Daoy (cell line): ENCODE measurements at regions not wholly inside any gene's neighbourhood (a gene's known extent, or its start where the extent isn't known, plus 50 kb on each side); places are given as distances from the start of the nearest gene placed in this dataset.
"Not testable (repeated sequence)": the region's sequence is repeated elsewhere in the genome, so short reads cannot be mapped to it uniquely, and the experiment has no call there.

Source experiments
- DNase-seq: peaks from one replicate; pipeline ENCODE4 v3.0.0-alpha.2; 2015; ENCODE audit warnings: low read depth

DNA sequence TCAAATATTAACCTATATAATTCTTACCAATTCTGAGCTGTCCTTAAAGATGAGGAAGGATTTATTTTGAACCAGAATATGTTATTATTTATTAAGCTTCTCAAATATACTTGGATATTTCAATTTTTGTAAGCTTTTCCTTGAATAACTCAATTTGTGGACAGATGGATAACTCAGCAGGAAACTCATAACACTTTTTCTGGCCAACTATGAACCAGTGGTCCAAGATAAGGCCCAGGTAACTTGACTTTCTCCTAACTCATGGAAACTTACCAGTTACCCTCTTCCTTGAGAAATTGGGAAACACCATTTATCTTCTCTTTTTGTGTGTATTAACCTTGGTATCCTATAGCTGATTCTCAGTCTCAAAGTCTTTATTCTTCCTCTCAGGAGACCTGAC, 427.5 kb upstream of the SYNCRIP start:
- no peak for DNase-seq

DNA sequence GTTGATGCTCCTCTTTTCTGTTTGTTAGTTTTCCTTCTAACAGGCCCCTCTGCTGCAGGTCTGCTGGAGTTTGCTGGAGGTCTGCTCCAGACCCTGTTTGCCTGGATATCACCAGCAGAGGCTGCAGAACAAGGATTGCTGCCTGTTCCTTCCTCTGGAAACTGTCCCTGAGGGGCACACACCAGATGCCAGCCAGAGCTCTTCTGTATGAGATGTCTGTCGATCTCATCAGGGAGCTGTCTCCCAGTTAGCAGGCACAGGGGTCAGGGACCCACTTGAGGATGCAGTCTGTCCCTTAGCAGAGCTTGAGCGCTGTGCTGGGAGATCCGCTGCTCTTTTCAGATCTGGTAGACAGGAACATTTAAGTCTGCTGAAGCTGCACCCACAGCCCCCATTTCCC, 422.3 kb upstream of the SYNCRIP start:
- not testable (repeated sequence) for DNase-seq

DNA sequence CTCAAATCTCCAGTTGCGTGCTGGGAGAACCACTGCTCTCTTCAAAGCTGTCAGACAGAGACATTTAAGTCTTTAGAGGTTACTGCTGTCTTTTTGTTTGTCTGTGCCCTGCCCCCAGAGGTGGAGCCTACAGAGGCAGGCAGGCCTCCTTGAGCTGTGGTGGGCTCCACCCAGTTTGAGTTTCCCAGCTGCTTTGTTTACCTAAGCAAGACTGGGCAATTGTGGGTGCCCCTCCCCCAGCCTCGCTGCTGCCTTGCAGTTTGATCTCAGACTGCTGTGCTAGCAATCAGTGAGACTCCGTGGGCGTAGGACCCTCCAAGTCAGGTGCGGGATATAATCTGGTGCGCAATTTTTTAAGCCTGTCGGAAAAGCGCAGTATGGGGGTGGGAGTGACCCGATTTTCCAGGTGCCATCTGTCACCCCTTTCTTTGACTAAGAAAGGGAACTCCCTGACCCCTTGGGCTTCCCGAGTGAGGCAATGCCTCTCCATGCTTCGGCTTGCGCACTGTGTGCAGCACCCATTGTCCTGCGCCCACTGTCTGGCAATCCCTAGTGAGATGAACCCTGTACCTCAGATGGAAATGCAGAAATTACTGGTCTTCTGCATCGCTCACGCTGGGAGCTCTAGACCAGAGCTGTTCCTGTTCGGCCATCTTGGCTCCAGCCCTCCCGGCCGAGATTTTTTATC, 414.8 kb upstream of the SYNCRIP start:
- not testable (repeated sequence) for DNase-seq

DNA sequence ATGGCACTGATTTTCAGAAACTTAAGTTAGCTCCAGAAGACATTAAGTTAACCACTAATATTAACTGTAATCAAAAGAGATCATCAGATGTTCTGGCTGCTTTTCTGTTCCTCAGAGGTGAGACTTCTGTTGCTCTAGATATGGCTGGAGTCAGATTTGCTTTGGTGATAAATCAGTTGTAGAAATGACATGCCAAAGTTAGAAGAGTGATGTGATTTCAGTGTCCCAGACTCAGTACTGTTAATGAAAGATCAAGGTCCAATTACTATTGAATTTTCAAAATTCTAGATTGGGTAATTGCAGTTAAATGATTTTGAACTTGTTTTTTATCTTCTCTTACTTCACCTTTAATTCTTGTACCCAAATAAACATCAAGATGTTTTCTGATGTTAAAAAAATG, 402.4 kb upstream of the SYNCRIP start:
- no peak for DNase-seq

DNA sequence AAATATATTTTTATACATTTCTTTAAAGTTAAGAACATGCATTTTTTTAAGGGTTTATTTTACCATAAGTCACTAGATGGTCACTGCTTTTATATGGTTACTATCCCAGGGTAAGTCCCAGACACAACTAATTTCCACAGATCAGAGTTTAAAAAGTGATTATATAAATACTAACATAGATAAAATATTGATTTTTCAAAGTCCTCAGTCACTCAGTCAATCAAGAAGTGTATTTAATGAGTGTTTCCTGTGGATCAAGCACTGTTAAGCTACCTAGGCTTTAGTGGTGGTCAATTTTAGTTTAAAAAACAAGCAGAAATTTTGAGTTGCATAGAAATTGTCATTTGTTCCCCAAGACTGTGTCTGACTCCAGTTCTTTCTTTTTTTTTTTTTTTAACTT, 399.5 kb upstream of the SYNCRIP start:
- no peak for DNase-seq

DNA sequence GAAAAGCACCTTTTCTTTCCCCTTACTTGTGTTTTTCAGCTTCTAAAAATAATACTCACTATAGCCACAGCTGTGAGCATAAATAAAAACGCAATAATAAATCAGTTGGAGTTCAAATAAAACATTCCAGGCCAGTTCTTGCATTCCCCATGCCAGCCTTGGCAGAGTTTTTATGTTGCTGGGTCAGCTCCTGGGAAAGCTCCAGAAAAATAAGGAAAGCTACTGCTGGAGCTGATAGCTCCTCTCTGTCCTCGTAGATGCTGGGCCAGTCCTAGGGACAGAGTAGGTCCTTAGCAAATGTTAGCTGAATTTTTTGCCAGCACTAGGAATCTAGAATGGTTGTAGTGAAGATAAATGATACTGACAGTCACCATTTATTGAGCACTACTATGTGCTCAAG, 389.0 kb upstream of the SYNCRIP start:
- no peak for DNase-seq

DNA sequence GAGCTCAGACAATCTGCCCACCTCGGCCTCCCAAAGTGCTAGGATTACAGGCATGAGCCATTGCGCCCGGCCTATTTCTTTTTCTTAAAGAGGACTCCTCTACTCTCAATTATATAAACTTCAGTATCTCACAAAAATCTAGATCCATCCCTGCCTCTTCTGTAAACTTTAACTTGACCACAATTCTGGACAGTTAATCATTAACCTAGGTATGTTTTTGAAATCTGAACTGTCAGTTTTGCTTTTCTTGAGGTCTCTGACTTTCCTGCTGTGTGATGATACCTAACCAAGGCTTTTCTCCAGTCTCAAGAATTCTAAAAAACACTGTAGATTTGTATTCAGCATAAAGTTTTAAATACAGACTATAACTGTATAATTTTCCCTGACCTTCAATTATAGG, 388.2 kb upstream of the SYNCRIP start:
- no peak for DNase-seq

DNA sequence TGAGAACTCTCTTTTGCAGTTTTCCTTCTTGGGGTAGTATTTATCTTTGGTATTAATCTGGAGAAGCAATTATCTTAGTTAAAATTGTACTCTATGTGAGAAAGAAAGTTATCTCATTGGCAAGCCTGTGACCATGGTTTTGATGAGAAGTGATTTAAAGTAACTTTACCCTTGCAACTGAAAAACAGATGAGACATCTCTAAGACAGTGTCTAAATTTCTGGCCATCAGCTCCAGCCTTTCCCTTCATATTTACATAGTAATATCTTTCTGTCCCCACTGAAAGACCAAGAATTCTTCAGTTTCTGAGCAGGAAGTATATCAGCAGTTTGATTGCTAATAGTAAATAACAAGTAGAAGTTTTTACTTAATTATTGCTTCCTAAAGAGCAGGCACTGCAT, 386.1 kb upstream of the SYNCRIP start:
- no peak for DNase-seq

DNA sequence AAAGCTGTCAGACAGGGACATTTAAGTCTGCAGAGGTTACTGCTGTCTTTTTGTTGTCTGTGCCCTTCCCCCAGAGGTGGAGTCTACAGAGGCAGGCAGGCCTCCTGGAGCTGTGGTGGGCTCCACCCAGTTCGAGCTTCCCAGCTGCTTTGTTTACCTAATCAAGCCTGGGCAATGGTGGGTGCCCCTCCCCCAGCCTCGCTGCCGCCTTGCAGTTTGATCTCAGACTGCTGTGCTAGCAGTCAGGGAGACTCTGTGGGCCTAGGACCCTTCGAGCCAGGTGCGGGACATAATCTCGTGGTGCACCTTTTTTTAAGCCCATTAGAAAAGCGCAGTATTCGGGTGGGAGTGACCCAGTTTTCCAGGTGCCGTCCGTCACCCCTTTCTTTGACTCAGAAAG, 384.2 kb upstream of the SYNCRIP start:
- DNase-seq = not testable (repeated sequence)

DNA sequence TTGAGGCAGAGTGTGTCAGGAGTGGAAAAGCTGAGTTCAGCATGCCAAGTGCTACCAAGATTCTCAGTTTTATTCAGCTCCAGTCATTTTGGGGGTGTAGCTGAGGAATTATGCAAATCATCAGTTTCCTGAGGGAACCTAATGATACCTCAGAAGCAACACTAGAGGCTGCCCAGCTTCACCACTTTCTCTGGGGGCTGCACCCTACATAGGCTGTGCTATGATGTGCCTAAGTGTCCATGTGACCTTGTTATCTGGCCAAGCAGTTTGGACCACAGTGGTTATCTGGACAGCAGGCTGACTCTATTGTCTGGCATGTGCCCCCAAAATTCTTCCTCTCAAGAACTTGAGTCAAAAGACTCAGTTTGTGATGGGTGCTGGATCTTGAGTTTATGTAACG, 374.6 kb upstream of the SYNCRIP start:
- DNase-seq = no peak

DNA sequence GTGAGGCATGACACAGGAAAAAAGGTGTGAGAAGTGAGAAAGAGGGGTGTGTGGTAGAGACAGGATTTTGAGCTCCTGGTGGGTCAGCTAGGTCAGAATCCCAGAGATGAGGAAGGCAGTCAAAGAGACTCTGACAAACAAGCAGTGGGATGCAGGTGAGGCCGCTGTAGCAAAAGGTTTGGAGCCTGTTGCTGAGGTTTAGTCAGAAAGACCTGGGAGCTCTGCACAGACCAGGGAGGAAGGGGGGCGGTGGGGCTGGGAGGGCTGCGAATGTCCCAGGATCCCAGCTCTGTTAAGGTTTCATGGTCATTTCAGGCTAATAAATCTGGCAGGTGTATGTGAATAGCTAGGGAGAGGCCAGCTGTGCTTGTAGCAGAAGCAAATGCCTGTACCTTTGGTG, 373.9 kb upstream of the SYNCRIP start:
- no peak for DNase-seq

DNA sequence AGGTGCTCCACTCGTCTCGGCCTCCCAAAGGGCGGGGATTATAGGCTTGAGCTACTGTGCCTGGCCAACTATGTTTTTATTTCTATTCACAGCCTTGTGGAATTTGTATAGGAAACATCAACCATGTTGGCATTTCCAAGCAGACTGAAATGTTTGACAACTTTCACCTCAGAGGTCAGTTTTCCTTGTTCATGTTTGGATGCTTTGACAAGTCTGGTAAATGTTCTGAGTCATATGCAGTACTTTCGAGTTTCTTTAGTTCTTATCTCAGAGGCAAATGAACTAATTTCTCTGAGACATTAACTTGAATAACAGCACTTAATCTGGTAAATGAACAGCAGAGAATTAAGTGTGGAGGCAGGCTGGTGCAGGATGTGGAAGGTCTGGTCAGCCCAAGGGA, 373.4 kb upstream of the SYNCRIP start:
- DNase-seq = no peak

DNA sequence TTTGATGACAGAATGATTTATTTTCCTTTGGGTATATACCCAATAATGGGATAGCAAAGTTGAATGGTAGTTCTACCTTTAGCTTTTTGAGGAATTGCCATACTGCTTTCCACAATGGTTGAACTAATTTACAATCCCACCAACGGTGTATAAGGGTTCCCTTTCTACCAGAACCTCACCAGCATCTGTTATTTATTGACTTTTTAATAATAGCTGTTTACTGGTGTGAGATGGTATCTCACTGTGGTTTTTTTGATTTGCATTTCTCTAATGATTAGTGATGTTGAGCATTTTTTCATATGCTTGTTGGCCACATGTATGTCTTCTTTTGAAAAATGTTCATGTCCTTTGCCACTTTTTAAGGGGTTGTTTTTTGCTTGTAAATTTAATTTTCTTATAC, 370.3 kb upstream of the SYNCRIP start:
- not testable (repeated sequence) for DNase-seq

DNA sequence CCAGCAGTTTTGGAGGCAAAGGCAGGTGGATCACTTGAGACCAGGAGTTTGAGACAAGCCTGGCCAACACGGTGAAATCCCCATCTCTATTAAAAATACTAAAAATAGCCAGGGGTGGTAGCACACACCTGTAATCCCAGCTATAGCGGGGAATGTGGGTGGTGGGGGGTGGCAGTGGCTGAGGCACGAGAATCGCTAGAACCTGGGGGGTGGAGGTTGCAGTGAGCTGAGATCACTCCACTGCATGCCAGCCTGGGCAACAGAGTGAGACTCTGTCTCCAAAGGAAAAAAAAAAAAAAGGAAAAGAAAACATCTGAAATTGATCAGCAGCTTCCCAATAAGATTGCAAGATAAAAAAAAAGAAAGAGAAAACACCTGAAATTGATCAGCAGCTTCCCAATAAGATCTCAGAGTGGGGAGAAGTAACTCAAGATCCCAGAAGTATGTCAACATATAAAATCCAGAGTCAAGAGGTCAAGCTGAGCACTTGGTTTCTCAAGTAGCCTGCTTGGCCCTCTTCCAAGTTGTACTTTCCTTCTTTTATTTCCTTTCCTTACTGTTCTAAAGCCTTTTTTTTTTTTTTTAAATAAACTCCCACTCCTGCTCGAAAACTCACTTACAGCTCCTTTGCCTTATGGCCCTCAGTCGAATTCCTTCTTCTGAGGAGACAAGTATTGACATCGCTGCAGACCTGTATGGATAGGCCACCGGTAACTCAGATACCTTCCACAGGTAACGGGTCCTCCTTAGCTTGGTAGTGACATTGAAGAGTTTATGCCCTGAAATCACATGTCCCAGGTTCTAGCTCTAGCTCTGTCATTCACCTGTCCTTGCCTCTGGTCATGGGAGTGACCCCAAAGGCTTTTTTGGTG, 368.5 kb upstream of the SYNCRIP start:
- no peak for DNase-seq

DNA sequence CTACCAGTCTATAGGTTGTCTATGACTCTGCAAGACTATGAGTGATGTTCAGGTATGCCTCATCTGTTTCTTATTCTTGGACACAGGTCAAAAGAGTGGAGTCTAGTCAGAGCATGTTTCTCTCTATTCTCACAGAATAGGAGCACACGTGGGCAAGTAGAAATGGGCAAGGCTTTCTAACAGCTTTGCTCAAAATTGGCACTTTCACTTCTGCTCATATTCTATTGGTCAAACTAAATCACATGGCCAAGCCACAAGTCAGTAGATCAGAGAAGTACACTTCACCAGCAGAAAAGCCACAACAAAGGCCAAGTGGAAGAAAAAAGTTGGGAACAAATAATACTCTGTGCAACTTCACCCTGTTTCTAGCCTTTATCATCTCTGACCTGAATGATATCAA, 354.5 kb upstream of the SYNCRIP start:
- DNase-seq = no peak

DNA sequence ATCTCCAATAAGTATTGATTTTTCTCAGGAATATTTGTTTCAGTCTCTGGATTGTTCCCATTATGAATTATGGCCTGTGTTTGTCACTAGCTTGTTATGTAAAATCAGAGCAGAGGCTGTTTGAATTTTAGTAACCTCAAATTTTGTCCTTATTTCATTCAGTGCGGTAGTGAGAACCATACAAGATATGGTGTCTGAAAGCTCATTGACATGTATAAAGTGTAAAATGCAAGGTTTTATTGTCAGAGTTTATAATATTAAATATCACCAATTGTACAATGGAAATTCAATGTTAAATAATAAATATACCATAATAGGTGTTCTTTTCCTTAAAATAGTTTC, 353.3 kb upstream of the SYNCRIP start:
- no peak for DNase-seq

DNA sequence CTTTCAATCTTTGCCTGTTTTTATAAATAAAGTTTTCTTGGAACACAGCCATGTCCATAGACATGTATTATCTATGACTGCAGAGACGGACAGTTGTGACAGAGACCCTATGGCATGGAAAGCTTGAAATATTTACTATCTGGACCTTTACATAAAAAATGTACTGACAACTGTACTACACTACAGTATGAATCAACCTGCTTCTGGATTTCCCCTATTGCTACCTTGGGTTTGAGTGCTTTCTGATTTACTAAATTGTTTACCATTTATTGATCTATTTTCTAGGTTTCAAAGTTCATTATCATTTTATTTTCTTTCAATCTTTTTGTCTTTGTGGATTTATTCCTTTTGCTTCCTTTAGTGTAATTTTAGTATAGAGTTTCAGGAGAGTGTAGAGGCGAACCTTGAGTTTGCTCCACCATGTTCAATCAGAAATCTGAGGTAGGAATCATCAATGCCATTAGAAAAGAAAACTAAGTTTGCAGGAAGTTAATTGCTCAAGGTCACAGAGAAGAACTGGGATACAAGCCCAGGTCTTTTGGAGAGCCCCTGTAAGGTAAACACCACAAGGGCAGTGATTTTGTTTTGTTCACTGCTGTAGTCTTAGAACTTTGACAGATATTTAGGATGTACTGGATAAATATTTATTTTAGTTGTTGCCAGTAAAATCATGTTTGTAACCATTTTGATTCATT, 352.8 kb upstream of the SYNCRIP start:
- DNase-seq = no peak

DNA sequence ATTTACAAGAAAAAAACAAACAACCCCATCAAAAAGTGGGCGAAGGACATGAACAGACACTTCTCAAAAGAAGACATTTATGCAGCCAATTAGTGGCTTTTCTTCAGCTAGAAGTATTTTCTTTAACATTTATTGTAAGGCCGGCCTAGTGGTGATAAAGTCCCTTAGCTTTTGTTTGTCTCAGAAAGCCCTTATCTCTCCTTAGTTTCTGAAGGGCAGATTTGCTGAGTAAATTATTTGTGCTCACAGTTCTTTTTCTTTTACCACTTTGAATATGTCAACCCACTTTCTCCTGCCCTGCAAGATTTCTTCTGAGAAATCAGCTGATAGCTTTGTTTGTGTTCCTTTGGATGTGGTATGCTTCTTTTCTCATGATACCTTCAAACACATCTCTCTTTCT, 344.0 kb upstream of the SYNCRIP start:
- no peak for DNase-seq

DNA sequence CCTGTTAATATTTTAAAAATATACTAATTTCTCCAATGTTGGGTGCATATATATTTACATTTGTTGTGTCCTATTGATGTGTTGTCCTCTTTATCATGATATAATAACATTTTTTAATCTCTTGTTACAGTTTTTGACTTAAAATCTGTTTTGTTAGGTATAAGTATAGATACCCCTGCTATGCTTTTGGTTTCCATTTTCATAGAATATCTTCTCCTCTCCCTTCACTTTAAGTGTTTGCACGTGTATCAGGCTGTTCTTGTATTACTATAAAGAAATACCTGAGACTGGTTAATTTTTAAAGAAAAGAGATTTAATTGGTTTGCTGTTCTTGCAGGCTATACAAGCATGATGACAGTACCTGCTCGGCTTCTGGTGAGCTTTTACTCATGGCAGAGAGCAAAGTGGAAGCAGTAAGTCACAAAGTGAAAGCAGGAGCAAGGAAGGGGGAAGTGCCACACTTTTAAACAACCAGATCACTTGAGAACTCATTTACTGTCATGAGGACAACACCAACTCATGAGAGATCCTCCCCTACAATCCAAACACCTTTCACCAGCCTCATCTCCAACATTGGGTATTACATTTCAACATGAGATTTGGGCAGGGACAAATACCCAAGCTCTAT, 340.5 kb upstream of the SYNCRIP start:
- no peak for DNase-seq

DNA sequence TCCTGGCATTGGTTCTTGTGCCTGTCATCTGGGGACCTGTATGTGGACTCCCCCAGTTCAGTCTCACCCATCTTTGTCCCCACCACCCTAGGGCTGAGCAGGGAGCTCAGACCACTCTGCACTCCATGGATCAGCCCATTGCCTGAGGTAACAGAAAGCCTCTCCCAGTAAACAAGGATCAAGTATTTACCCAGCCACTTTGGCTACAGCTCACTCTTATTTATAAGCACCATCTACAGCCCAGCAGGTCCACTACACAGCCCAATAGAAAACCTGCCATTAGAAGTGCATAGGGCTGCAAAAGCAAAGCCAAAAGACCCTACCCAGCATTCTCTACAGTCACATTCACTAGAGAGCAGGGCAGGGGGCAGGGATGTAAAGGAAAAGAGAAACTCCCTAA, 335.0 kb upstream of the SYNCRIP start:
- no peak for DNase-seq

DNA sequence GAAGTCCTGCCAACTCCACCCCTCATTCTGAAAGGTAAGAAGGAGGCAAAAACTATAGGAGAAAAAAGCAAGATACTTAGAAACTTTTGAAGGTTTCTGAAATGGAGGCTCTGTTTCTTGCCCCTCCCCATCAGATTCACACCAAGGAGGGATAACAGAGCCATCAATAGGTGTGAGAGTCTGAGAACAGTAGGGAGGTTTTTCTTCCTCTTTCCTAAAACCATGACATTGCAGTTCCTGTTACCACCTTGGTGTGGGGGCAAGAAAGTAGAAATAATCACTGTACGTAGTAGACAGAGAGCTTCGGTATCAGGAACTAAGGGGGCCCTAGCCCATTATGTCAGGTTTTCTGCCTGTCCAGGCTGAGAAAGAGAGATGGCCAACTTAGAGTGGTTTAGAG, 333.3 kb upstream of the SYNCRIP start:
- no peak for DNase-seq

DNA sequence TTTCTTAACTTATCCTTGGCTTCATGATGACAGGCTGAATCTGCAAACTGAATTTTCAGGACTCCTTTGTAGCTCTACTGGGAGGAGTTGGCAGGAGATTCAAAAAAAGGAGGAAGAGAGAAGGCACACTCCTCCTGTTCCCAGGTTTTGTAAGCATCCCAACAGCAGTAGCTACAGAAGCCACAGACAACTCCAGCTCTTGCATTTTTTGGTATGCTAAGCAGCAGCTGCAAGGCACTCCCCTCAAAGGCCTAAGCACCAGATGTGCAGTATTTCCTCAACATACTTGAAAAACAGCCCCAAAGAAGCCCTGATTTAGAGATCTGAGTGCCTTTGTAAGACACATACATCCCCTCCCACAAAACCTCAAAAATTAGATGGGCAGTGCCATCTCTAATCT, 328.6 kb upstream of the SYNCRIP start:
- DNase-seq = no peak

DNA sequence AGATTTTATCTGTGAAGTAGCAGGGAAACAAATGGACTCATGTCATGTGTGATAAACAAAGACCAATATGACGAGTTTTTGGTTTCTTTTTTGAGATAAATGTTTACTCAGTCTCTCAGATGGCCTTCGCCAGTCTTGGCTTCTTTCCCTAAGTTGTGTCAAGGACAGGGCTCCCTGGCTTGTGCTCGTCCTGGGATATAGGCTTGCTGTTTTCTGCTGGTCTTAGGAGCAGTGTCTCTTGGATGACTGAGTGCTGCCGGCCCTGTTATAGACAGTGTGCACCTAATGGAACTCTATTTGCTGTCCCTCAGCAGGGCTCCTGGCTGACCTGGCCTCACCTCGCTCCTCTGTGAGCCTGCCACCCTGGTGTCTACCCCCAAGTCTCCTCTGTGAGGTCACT, 324.1 kb upstream of the SYNCRIP start:
- no peak for DNase-seq
